ENCODE measurements at regions not wholly inside any gene's neighbourhood (a gene's known extent, or its start where the extent isn't known, plus 50 kb on each side); places are given as distances from the start of the nearest gene placed in this dataset.
"Not testable (repeated sequence)": the region's sequence is repeated elsewhere in the genome, so short reads cannot be mapped to it uniquely, and the experiment has no call there.

DNA sequence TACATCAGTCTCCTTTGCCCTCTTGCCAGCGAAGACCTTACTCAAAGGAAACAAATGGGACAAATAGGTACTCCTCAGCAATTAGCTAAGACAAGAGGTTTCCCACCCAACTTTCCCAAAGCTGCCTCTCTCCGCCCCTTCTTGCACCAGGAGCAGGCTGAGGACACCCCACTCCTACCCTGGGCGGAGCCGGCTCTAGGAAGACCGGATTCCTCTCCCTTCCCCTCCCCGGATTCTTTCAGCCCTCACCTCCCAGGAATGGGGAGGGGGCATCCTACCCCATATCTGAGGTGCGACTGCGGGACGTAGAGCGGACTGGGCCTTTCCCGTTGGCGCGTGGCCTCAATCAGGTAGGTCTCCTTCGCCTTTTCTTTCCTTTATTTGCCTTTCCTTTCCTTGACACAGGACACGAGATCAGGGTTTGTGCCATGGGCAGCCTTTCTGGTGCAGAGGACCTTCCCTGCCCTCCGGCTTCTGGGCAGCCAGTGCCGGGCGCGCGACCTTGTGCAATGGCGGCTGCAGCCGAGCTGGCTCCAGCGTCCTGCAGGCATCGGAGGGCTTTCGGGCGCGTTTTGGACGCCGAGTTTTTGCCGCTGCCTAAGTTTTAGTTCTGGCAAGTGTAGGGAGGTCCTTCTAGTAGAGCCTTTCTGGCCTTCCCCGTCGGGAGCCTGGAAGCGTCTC, 279.9 kb downstream of the PLS3 start:
- DNase-seq: not testable (repeated sequence)

DNA sequence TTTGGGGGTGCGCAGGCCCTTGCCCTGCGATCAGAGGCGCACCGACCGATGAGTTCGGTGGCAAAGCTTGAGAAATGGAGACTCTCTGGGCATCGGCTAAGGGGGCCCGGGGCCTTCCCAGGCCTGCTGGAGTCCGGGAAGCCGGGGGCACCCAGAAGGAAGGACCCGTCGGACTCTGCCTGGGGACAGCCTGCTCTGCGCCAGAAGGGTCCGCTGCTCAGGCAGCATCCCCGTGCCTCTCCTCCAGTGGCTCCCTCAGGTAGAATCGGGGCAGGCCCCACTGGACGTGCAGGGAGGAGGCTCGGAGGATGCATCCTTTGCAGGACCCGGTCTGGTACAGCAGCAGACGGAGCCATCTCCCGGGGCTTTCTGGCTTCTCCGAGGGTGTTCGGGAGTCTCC, 290.0 kb downstream of the PLS3 start:
- not testable (repeated sequence) for DNase-seq

DNA sequence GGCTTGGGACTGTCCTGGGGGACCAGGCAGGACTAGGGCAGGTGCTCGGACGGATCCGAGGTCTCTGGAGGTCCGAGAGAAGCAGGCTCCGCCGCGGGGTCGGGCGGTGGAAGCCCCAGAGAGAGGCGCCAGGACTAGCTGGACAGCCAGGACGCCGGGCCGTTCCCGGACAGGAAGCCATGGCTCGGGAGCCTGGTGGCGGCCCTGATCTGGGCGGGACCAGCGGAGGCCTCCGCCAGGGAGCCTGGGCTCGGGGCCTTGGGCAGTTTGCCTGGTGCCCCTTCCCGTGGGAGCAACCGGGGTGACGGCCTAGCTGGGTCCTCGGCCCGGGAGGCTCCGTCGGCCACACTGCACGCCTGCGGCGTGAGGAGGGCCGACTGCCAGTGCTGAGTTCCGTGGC, 292.3 kb downstream of the PLS3 start:
- DNase-seq: not testable (repeated sequence)

DNA sequence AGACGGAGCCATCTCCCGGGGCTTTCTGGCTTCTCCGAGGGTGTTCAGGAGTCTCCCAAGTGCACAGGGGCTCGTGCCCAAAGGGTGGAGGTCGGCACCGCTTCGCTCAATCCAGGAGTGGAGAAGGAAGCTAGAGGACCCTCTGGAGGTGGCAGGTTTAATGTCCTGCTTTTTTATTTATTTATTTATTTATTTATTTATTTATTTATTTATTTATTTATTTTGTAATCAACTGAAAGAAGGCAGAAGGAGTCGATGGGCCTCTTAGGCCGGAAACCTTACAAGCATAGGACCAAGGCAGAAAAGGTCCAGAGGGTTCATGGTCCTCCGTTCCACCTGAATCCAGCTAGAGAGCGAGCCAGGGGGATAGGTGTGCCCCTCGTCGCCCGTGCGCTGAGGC, 289.4 kb upstream of the AGTR2 start:
- DNase-seq: not testable (repeated sequence)

DNA sequence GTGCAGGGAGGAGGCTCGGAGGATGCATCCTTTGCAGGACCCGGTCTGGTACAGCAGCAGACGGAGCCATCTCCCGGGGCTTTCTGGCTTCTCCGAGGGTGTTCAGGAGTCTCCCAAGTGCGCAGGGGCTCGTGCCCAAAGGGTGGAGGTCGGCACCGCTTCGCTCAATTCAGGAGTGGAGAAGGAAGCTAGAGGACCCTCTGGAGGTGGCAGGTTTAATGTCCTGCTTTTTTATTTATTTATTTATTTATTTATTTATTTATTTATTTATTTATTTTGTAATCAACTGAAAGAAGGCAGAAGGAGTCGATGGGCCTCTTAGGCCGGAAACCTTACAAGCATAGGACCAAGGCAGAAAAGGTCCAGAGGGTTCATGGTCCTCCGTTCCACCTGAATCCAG, 286.4 kb upstream of the AGTR2 start:
- DNase-seq: not testable (repeated sequence)

DNA sequence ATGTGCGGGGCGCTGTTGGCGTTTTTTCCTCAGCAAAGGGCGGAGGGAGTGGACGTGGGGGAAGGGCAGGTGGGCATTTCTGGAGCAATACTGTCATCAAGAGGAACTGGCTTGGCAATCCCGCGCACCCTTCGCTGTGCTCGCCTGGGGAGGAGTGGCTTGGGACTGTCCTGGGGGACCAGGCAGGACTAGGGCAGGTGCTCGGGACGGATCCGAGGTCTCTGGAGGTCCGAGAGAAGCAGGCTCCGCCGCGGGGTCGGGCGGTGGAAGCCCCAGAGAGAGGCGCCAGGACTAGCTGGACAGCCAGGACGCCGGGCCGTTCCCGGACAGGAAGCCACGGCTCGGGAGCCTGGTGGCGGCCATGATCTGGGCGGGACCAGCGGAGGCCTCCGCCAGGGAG, 282.5 kb upstream of the AGTR2 start:
- DNase-seq: not testable (repeated sequence)

DNA sequence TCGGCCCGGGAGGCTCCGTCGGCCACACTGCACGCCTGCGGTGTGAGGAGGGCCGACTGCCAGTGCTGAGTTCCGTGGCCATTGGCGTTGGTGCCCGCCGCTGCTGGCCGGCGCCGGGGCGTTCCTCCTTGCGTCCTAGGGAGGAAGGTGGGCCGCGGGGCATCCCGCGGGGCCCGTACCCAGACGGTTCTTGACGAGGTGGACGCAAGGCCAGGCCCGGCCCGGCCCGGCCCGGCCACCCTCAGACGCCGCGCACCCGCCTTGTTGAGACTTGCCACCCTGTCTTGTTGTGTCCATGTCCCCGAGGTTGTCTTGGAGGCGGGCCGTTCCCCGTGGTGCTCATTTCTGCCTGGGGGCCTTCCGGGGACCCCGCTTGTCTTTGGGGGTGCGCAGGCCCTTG, 282.0 kb upstream of the AGTR2 start:
- not testable (repeated sequence) for DNase-seq

DNA sequence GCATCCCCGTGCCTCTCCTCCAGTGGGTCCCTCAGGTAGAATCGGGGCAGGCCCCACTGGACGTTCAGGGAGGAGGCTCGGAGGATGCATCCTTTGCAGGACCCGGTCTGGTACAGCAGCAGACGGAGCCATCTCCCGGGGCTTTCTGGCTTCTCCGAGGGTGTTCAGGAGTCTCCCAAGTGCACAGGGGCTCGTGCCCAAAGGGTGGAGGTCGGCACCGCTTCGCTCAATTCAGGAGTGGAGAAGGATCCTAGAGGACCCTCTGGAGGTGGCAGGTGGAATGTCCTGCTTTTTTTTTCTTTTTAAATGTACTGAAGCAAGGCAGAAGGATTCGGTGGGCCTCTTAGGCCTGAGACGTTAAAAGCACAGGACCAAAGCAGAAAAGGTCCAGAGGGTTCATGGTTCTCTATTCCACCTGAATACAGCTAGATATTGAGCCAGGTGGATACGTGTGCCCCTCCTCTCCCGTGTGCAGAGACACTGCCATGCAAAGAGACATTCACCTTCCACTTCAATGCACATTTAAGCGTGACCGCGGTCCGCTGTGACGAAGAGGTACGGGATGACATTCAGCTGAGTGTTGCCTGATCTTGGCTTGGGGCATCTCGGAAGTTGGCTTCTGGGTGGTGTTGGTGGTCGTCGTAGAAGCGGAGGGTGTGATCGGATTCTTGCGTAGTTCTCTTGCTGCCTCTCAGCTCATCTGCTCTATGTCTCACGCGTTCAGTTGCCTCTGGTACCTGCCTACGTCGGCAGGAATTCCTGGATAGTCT, 281.2 kb upstream of the AGTR2 start:
- DNase-seq: no peak

DNA sequence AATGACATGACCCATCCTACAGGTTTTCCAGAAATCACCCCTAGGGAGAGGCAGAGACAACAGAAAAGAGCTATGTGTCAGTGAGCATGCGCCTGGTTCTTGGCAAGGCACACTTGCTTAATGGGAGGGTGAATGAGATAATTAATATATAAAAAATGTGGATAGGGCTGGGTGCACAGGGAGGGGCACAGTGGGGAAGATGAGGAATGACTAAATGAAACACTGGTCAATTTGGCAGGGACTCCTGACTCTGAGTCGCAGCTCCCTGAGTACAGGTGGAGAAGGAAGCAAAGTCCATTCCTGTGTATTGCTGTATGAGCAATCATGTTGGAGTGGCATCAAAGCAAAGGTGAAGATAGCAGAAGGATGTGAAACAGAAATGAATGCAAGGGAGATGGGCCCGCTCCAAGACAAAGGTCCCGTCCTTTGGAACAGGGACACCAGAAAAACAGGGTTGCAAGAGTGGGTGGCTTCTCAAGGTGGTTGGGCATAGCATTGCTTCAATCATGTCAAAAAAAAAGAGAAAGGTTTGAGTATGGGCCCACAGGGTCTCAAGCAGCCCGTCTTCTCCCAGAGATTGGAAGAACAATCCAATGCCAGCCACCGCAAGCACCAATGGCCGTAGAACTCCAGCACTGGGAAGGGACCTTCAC, 278.4 kb upstream of the AGTR2 start:
- DNase-seq: no peak

DNA sequence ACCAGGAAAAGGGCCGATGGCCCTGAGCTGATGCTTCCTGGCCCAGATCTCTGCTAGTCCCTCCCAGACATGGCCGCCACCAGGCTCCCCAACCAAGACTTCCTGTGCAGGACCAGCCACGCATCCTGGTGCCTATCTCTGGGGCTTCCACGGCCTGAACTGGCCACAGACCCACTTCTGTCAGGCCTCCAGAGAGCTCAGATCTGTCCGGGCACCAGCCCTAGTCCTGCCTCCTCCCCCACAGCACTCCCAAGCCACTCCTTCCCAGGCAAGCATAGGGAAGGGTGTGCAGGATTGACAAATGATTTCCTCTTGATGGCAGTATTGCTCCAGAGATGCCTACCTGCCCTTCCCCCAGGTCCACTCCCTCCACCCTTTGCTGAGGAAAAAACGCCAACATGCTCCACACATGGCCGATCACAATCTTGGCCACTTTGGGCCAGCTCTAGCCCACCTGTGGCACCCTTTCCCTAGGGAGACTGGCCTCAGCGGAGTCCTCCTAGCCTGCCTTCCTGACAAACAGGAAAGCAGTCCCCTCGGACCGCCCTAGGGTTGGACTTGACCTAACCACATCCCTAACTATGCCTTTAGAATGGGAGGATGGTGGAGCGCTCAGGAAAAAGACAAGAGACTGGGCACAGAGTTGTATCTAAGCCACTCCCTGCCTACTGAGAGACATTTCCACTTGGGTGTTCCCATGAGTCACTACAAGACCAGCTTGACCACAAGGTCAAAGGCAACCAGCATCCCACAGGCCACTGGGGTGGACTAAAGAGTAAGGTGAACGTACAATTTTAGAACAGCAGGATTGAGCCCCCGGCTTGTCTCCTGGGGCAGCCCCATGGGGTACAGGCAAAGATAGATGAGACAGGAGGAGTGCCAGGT, 277.5 kb upstream of the AGTR2 start:
- DNase-seq: no peak

DNA sequence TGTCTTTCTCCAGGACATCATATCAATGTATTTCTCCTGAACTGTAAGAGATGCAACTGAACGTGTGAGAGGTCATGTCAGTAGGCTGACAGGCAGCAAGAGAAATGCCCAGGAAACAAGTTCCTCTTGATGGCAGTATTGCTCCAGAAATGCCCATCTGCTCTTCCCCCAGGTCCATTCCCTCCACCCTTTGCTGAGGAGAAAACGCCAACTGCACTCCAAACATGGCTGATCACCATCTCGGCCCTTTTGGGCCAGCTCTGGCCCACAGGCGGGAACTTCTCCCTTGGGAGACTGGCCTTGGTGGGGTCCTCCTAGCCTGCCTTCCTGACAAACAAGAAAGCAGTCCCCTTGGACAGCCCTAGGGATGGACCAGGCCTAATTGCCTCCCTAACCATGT, 276.5 kb upstream of the AGTR2 start:
- no peak for DNase-seq

DNA sequence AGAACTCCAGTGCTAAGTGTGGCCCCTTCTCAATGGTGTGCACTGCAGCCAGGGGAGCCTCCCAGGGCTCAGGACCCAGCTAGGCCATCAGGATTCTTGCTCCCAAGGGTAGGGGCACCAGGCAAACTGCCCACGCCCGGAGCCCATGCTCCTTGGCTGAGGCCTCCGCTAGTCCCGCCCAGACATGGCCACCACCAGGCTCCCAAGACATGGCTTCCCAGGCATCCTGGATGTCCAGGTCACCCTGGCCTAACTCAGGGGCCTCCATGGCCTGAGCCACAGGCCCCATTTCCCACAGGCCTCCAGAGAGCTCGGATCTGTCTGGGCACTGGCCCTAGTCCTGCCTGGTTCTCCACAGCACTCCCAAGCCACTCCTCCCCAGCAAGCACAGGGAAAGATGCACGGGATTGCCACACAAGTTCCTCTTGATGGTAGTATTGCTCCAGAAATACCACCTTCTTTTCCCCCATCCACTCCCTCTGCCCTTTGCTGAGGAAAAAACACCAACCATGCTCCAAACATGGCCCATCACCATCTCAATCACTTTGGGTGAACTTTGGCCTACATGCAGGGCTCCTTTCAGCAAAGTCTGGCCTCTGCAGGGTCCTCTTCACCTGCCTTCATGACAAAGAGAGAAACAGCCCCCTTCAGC, 274.7 kb upstream of the AGTR2 start:
- DNase-seq: no peak

DNA sequence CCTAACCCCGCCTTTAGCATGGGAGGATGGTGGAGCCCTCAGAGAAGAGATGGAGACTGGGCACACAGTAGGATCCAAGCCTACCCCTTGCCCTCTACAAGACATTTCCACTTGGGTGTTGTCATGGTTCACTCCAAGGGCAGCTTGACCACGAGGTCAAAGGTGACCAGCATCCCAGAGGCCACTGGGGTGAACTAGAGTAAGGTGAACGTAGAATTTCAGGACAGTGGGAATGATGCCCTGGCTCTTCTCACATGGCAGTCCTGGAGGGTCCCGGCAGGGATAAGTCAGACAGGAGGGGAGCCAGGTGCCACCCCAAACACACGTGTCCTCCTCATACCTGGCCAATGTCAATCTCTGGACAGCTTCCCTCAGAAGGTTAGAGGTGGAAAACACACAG, 274.2 kb upstream of the AGTR2 start:
- no peak for DNase-seq

DNA sequence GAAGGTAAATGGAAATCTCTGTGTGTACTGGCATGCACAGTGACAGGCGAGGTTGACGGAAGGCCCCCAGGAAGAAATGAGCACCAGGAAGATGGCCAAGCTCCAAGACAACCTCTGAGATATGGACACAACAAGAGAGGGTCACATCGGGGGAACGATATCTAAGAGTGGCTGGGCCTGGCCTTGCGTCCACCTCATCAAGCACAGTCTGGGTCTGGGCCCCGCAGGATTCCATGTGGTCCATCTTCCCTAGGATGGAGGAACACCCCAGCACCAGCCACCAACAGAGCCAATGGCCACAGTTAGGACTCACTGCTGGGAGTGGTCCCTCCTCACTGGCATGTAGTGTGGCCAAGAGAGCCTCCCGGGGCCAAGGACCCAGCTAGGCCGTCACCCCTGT, 272.6 kb upstream of the AGTR2 start:
- DNase-seq: no peak

DNA sequence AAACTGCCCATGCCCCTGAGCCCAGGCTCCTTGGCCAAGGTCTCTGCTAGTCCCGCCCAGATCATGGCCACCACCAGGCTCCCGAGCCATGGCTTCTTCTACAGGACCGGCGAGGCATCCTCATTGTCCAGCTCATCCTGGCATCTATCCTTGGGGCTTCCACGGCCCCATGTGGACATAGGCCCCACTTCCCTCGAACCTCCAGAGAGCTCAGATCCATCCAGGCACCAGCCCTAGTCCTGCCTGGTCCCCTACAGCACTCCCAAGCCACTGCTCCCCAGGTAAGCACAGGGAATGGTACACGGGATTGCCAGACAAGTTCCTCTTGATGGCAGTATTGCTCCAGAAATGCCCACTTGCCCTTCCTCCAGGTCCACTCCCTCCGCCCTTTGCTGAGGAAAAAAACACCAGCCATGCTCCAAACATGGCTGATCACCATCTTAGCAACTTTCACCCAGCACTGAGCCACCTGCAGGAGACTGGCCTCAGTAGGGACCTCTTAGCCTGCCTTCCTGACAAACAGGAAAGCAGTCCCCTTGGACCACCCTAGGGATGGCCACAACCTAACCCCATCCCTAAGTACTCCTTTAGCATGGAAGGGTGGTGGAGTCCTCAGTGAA, 272.1 kb upstream of the AGTR2 start:
- no peak for DNase-seq

DNA sequence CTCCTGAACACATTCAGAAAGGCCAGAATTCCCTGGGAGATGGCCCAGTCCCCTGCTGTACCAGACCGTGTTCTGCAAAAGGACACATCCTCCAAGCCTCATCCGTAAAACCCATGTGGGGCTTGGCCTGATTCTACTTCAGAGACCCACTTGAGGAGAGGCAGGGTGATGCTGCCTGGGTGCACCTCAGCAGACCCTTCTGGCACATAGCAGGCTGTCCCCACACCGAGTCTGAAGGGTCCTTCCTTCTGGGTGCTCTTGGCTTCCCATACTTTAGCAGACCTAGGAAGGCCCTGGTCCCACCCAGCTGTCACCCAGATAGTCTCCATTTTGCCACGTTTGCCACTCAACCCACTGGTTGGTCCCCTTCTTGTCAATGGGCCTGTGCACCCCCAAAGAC, 270.1 kb upstream of the AGTR2 start:
- DNase-seq: no peak

DNA sequence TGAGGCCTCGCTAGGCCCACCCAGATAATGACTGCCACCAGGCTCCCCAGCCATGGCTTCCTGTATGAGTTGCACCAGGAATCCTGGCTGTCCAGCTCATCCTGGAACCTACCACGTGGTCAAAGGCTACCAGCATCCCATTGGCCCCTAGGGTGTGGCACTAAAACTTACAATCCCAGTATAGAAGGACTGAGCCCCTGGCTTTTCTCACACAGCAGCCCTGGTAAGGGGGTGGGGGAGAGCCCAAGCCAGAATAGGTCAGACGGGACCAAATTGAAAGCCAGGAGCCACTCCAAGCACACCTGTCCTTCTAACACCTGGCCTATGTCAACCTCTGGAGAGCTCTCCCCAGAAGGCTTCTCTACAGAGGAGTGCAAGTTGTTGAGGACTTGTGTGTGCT, 269.3 kb upstream of the AGTR2 start:
- no peak for DNase-seq

DNA sequence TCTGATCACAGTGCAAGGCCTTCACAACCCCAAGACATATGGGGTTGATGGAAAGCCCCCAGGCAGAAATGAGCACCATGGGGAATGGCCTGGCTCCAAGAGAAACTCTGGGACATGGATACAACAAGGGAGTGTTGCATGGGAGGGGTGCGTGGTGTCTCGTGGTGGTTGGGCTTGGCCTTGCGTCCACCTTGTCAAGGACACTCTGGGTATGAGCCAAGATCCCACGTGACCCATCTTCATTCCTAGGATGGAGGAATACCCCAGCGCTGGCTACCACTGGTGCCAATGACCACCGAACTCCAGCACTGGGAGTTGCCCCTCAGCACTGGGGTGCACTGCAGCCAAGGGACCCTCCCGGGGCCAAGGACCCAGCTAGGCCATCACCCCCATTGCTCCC, 267.5 kb upstream of the AGTR2 start:
- DNase-seq: no peak

DNA sequence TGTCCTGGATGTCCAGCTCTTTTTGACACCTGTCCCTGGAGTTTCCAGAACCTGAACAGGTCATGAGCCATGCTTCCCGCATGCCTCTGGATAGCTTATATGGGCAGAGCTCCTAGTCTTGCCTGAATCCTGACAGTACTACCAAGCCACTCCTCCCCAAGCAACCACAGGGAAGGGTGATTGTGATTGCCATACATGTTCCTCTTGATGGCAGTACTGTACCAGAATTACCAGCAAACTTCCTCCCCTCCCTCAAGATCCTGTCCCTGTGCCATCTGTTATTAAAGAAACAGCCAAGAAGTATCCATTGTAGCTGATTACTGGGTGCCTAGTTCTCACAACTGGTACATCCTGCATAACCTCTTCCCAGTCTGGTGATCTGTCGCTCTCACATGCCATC, 264.3 kb upstream of the AGTR2 start:
- no peak for DNase-seq

DNA sequence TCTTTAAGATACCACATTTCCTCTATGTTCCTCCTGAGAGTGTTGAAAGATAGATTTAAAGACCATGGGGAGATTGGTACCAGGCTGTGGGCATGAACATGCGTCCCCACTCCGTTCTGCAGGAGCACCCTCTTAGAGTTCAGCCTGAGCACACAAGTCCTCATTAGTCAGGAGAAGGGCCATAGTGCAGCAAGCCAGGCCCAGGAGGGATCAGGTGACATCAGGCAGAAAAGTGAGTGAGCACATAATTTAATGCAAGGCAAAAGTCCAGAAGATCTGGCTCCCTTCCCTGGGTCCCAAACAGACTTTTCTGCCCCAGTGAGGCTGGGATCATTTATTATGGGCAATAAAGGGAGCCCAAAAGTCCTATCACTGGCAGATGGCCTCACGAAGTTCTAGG, 263.7 kb upstream of the AGTR2 start:
- no peak for DNase-seq

DNA sequence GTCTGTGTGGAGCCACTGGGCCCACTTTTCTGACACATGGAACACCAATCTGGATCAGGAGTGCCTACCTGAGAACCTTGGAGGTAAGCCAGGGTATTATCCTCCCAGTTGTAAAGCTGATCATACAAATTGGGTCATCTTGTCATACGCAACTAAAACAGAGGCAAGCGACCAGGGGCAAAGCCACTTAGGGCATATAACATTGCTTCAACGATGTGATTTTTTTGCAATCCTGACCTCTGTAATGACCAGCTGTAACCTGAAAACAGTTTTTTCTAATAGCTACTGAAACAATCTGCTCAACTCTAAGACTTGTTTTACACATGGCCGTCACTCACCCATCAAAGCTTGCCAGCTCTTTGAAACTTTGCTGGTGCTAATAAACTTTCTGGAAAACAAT, 261.5 kb upstream of the AGTR2 start:
- no peak for DNase-seq

DNA sequence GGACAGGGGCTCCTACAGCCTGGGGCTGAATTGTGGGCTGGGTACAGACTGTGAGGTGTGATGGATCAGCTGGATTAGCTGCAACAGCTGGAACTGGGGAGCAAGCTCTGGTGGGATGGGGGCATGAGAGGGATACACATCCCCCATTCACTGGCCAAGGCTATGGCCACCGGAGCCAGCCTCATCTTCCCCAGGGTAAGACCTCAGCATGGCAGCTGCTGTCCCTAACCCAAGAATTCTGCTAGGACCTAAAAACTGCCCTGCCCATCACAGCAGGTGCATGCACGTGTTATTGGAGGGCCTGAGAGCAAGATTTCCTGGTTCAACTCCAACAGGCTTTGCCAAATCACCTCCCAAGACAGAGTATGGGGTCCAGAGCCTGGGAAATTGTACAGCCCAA, 258.6 kb upstream of the AGTR2 start:
- no peak for DNase-seq

Data from NCI-H1105 (cell line).